WTC11 (cell line): ENCODE measurements at regions not wholly inside any gene's neighbourhood (a gene's known extent, or its start where the extent isn't known, plus 50 kb on each side); places are given as distances from the start of the nearest gene placed in this dataset.

Experiments
- ATAC-seq: fragments of 200-7000 bp; cut with Tn5 transposase; 2 replicates; pipeline ENCODE4 v1.10.0; 2021; ENCODE audit warnings: mild to moderate bottlenecking, moderate library complexity
- CTCF ChIA-PET: fragments of 300-600 bp; sonication (Branson Sonifier 250); formaldehyde crosslinking; loops from one replicate; lab custom pipeline; 2021; ENCODE audit warnings: antibody characterized with exemption; lab: Charles Lee
- POLR2A ChIA-PET: fragments of 350-600 bp; sonication (Branson Sonifier 250); formaldehyde crosslinking; loops from one replicate; lab custom pipeline; 2021; ENCODE audit warnings: antibody characterized with exemption; lab: Charles Lee
- DNase-seq: peaks from one replicate; pipeline ENCODE4 v3.0.0; 2021; ENCODE audit warnings: low spot score
- H3K27ac Mint-ChIP-seq: 2 replicates; pipeline ENCODE4 v1.8.0; 2021; ENCODE audit warnings: mixed read lengths
- H3K27me3 Mint-ChIP-seq: 2 replicates; pipeline ENCODE4 v1.8.0; 2021; ENCODE audit warnings: low read depth, mild to moderate bottlenecking, moderate library complexity, mixed read lengths
- H3K36me3 Mint-ChIP-seq: 2 replicates; pipeline ENCODE4 v1.8.0; 2021; ENCODE audit warnings: mixed read lengths
- H3K4me1 Mint-ChIP-seq: 2 replicates; pipeline ENCODE4 v1.8.0; 2022; ENCODE audit warnings: mixed read lengths
- H3K4me3 Mint-ChIP-seq: 2 replicates; pipeline ENCODE4 v1.8.0; 2021; ENCODE audit warnings: mild to moderate bottlenecking, moderate library complexity, mixed read lengths
- H3K9me3 Mint-ChIP-seq: 2 replicates; pipeline ENCODE4 v1.8.0; 2021; ENCODE audit warnings: mixed read lengths
- AR ChIP-seq: fragments of 250-450 bp; sonication (Bioruptor Pico); IDR thresholded peaks from 2 replicates; pipeline ENCODE4 v1.9.0; 2021; ENCODE audit warnings: mild to moderate bottlenecking
- ATF6 ChIP-seq: sonication (generic); formaldehyde crosslinking; IDR thresholded peaks from 2 replicates; pipeline ENCODE4 v1.8.1; 2023; ENCODE audit warnings: mild to moderate bottlenecking, missing genetic modification reagents
- CTCF ChIP-seq: fragments of 200-600 bp; IDR thresholded peaks from 2 replicates; pipeline ENCODE4 v1.8.0; 2022; ENCODE audit warnings: antibody characterized with exemption
- FOXP1 ChIP-seq: sonication (generic); formaldehyde crosslinking; IDR thresholded peaks from 2 replicates; pipeline ENCODE4 v1.8.0; 2022; ENCODE audit warnings: missing genetic modification reagents, mild to moderate bottlenecking, moderate library complexity, borderline replicate concordance
- GABPB1 ChIP-seq: sonication (generic); formaldehyde crosslinking; IDR thresholded peaks from 2 replicates; pipeline ENCODE4 v1.8.1; 2023; ENCODE audit warnings: mild to moderate bottlenecking, missing genetic modification reagents
- SOX15 ChIP-seq: fragments of 250-450 bp; sonication (Bioruptor Pico); IDR thresholded peaks from 2 replicates; pipeline ENCODE4 v1.9.0; 2021; ENCODE audit warnings: mild to moderate bottlenecking
- ZBTB43 ChIP-seq: sonication (generic); formaldehyde crosslinking; IDR thresholded peaks from 2 replicates; pipeline ENCODE4 v1.8.1; 2023; ENCODE audit warnings: mild to moderate bottlenecking, missing genetic modification reagents
- ZNF138 ChIP-seq: sonication (generic); formaldehyde crosslinking; conservative IDR thresholded peaks from 2 replicates; pipeline ENCODE4 v1.8.1; 2022; ENCODE audit warnings: mild to moderate bottlenecking, moderate library complexity, missing genetic modification reagents
- ZSCAN18 ChIP-seq: fragments of 250-450 bp; sonication (Bioruptor Pico); IDR thresholded peaks from 2 replicates; pipeline ENCODE4 v2.1.2; 2022; ENCODE audit warnings: mild to moderate bottlenecking, moderate library complexity

- Mint-ChIP-seq H3K27ac (no peak overlapping the region), H3K4me3 (no peak overlapping the region), H3K9me3 (peaks cover 8% of the 10 kb centered on the region), H3K4me1 (peaks cover 10% of the 10 kb centered on the region), H3K36me3 (no peaks in the 10 kb centered on the region), H3K27me3 (no peaks in the 10 kb centered on the region; the same call in 1 of the 2 replicates)
- CTCF ChIA-PET: no interaction called here
- POLR2A ChIA-PET: interaction anchor here (0.6 kb wide), 1 partner anchor 707 kb away, joined by 4 read pairs; no protein-coding TSS in a partner anchor
- DNase-seq: no peak
- ATAC-seq: no peak
- TF ChIP-seq AR (CRISPR knock-in tag): no peak
- no peak for TF ChIP-seq ZSCAN18 (CRISPR knock-in tag)
- no peak for TF ChIP-seq ZNF138 (CRISPR knock-in tag)
- TF ChIP-seq GABPB1 (CRISPR knock-in tag): no peak
- no peak for TF ChIP-seq FOXP1
Measured at GRCh38 chr13:50668691-50669271, 174.7 kb downstream of the DLEU7 start.

- TF ChIP-seq ZBTB43 (CRISPR knock-in tag) (no peak), CTCF (no peak)
- peaks cover 10% of the 10 kb centered on the region for H3K4me1 Mint-ChIP-seq
- no peaks in the 10 kb centered on the region; the same call in 1 of the 2 replicates for H3K27me3 Mint-ChIP-seq
- no peak overlapping the region for H3K4me3 Mint-ChIP-seq
- no peak for ATAC-seq
- H3K9me3 Mint-ChIP-seq: peaks cover 8% of the 10 kb centered on the region
- POLR2A ChIA-PET: no interaction called here
- CTCF ChIA-PET: no interaction called here
- DNase-seq: peak; percentile 24
- H3K36me3 Mint-ChIP-seq: no peaks in the 10 kb centered on the region
- no peak overlapping the region for H3K27ac Mint-ChIP-seq
Measured at GRCh38 chr13:50670272-50670671, 173.2 kb downstream of the DLEU7 start.

GRCh38 chr13:50670847-50671496 is 172.5 kb downstream of the DLEU7 start:
- peaks cover 10% of the 10 kb centered on the region for H3K4me1 Mint-ChIP-seq
- H3K27ac Mint-ChIP-seq: no peak overlapping the region
- POLR2A ChIA-PET: no interaction called here
- CTCF ChIA-PET: no interaction called here
- no peaks in the 10 kb centered on the region; the same call in 1 of the 2 replicates for H3K27me3 Mint-ChIP-seq
- peaks cover 5% of the 10 kb centered on the region for H3K9me3 Mint-ChIP-seq
- H3K4me3 Mint-ChIP-seq: no peak overlapping the region
- TF ChIP-seq ATF6 (no peak), SOX15 (CRISPR knock-in tag) (no peak)
- no peaks in the 10 kb centered on the region for H3K36me3 Mint-ChIP-seq
- ATAC-seq: no peak
- no peak for DNase-seq
